GM12891 (cell line): ENCODE measurements at regions not wholly inside any gene's neighbourhood (a gene's known extent, or its start where the extent isn't known, plus 50 kb on each side); places are given as distances from the start of the nearest gene placed in this dataset.

ENCODE experiments used
- POLR2A ChIP-seq: IDR thresholded peaks from 2 replicates; pipeline ENCODE4 v1.6.1; 2011; ENCODE audit warnings: low read depth, low read length, control low read depth
- POLR2AphosphoS5 ChIP-seq: IDR thresholded peaks from 2 replicates; pipeline ENCODE4 v1.6.1; 2011; ENCODE audit warnings: low read depth, low read length, control low read depth
- POU2F2 ChIP-seq: IDR thresholded peaks from 2 replicates; pipeline ENCODE4 v1.6.1; 2011; ENCODE audit warnings: low read depth, mild to moderate bottlenecking, control low read depth, low read length, moderate library complexity
- SPI1 ChIP-seq: IDR thresholded peaks from 2 replicates; pipeline ENCODE4 v1.6.1; 2011; ENCODE audit warnings: low read depth, low read length, control low read depth
- TAF1 ChIP-seq: IDR thresholded peaks from 2 replicates; pipeline ENCODE4 v1.6.1; 2011; ENCODE audit warnings: low read depth, low read length, control low read depth

GRCh38 chr4:188399834-188400233 is 260.6 kb downstream of the TRIML1 start:
- TF ChIP-seq SPI1 (no peak), POLR2A (no peak), POLR2AphosphoS5 (no peak), TAF1 (no peak), POU2F2 (no peak)
